WTC11 (cell line): ENCODE measurements at regions not wholly inside any gene's neighbourhood (a gene's known extent, or its start where the extent isn't known, plus 50 kb on each side); places are given as distances from the start of the nearest gene placed in this dataset.
A peak's percentile ranks its signal among the peaks of the same experiment; 100 is the strongest.

ENCODE experiments used
- ATAC-seq: fragments of 200-7000 bp; cut with Tn5 transposase; 2 replicates; pipeline ENCODE4 v1.10.0; 2021; ENCODE audit warnings: mild to moderate bottlenecking, moderate library complexity
- CTCF ChIA-PET: fragments of 300-600 bp; sonication (Branson Sonifier 250); formaldehyde crosslinking; loops from one replicate; lab custom pipeline; 2021; ENCODE audit warnings: antibody characterized with exemption; lab: Charles Lee
- POLR2A ChIA-PET: fragments of 350-600 bp; sonication (Branson Sonifier 250); formaldehyde crosslinking; loops from one replicate; lab custom pipeline; 2021; ENCODE audit warnings: antibody characterized with exemption; lab: Charles Lee
- DNase-seq: peaks from one replicate; pipeline ENCODE4 v3.0.0; 2021; ENCODE audit warnings: low spot score
- H3K27ac Mint-ChIP-seq: 2 replicates; pipeline ENCODE4 v1.8.0; 2021; ENCODE audit warnings: mixed read lengths
- H3K27me3 Mint-ChIP-seq: 2 replicates; pipeline ENCODE4 v1.8.0; 2021; ENCODE audit warnings: low read depth, mild to moderate bottlenecking, moderate library complexity, mixed read lengths
- H3K36me3 Mint-ChIP-seq: 2 replicates; pipeline ENCODE4 v1.8.0; 2021; ENCODE audit warnings: mixed read lengths
- H3K4me1 Mint-ChIP-seq: 2 replicates; pipeline ENCODE4 v1.8.0; 2022; ENCODE audit warnings: mixed read lengths
- H3K4me3 Mint-ChIP-seq: 2 replicates; pipeline ENCODE4 v1.8.0; 2021; ENCODE audit warnings: mild to moderate bottlenecking, moderate library complexity, mixed read lengths
- H3K9me3 Mint-ChIP-seq: 2 replicates; pipeline ENCODE4 v1.8.0; 2021; ENCODE audit warnings: mixed read lengths
- CBFB ChIP-seq: sonication (generic); formaldehyde crosslinking; IDR thresholded peaks from 2 replicates; pipeline ENCODE4 v1.8.1; 2022; ENCODE audit warnings: mild to moderate bottlenecking, low read depth, missing genetic modification reagents
- ESRRA ChIP-seq: sonication (generic); formaldehyde crosslinking; IDR thresholded peaks from 2 replicates; pipeline ENCODE4 v1.8.1; 2022; ENCODE audit warnings: mild to moderate bottlenecking, missing genetic modification reagents, borderline replicate concordance
- GABPB1 ChIP-seq: sonication (generic); formaldehyde crosslinking; IDR thresholded peaks from 2 replicates; pipeline ENCODE4 v1.8.1; 2023; ENCODE audit warnings: mild to moderate bottlenecking, missing genetic modification reagents
- GTF2I ChIP-seq: fragments of 250-450 bp; sonication (Bioruptor Pico); conservative IDR thresholded peaks from 2 replicates; pipeline ENCODE4 v1.4.0; 2021; ENCODE audit warnings: mild to moderate bottlenecking
- JUN ChIP-seq: sonication (generic); formaldehyde crosslinking; IDR thresholded peaks from 2 replicates; pipeline ENCODE4 v1.8.0; 2023; ENCODE audit warnings: mild to moderate bottlenecking, missing genetic modification reagents
- MYBL2 ChIP-seq: sonication (generic); formaldehyde crosslinking; IDR thresholded peaks from 2 replicates; pipeline ENCODE4 v1.8.1; 2023; ENCODE audit warnings: mild to moderate bottlenecking, moderate library complexity, missing genetic modification reagents
- RELA ChIP-seq: sonication (generic); formaldehyde crosslinking; IDR thresholded peaks from 2 replicates; pipeline ENCODE4 v1.8.1; 2022; ENCODE audit warnings: missing genetic modification reagents, mild to moderate bottlenecking, borderline replicate concordance
- SMAD3 ChIP-seq: sonication (generic); formaldehyde crosslinking; IDR thresholded peaks from 2 replicates; pipeline ENCODE4 v1.8.0; 2022; ENCODE audit warnings: missing genetic modification reagents, mild to moderate bottlenecking, borderline replicate concordance
- TP53 ChIP-seq: sonication (generic); formaldehyde crosslinking; IDR thresholded peaks from 2 replicates; pipeline ENCODE4 v1.8.1; 2023; ENCODE audit warnings: mild to moderate bottlenecking, missing genetic modification reagents
- ZNF121 ChIP-seq: sonication (generic); formaldehyde crosslinking; IDR thresholded peaks from 2 replicates; pipeline ENCODE4 v1.8.0; 2023; ENCODE audit warnings: missing genetic modification reagents
- ZNF219 ChIP-seq: sonication (generic); formaldehyde crosslinking; IDR thresholded peaks from 2 replicates; pipeline ENCODE4 v1.8.0; 2023; ENCODE audit warnings: missing genetic modification reagents, mild to moderate bottlenecking, borderline replicate concordance
- ZNF423 ChIP-seq: fragments of 250-450 bp; sonication (Bioruptor Pico); IDR thresholded peaks from 2 replicates; pipeline ENCODE4 v2.1.2; 2022; ENCODE audit warnings: mild to moderate bottlenecking, moderate library complexity
- TF ChIP-seq, protein P1 (sequence below): sonication (generic); formaldehyde crosslinking; IDR thresholded peaks from 2 replicates; pipeline ENCODE4 v1.8.0; 2022; ENCODE audit warnings: missing genetic modification reagents
- TF ChIP-seq, protein P2 (sequence below): sonication (generic); formaldehyde crosslinking; conservative IDR thresholded peaks from 2 replicates; pipeline ENCODE4 v1.8.1; 2023; ENCODE audit warnings: mild to moderate bottlenecking, low read depth, missing genetic modification reagents, moderate library complexity
- TF ChIP-seq, protein P3 (sequence below): sonication (generic); formaldehyde crosslinking; IDR thresholded peaks from 2 replicates; pipeline ENCODE4 v1.8.0; 2023; ENCODE audit warnings: missing genetic modification reagents, mild to moderate bottlenecking, borderline replicate concordance
- TF ChIP-seq, protein P4 (sequence below): sonication (generic); formaldehyde crosslinking; IDR thresholded peaks from 2 replicates; pipeline ENCODE4 v1.8.0; 2022; ENCODE audit warnings: mild to moderate bottlenecking, missing genetic modification reagents
- TF ChIP-seq, protein P5 (sequence below): sonication (generic); formaldehyde crosslinking; IDR thresholded peaks from 2 replicates; pipeline ENCODE4 v1.8.0; 2022; ENCODE audit warnings: mild to moderate bottlenecking, missing genetic modification reagents
- TF ChIP-seq, protein P6 (sequence below): sonication (generic); formaldehyde crosslinking; IDR thresholded peaks from 2 replicates; pipeline ENCODE4 v1.8.1; 2022; ENCODE audit warnings: missing genetic modification reagents, borderline replicate concordance
- TF ChIP-seq, protein P7 (sequence below): sonication (generic); formaldehyde crosslinking; IDR thresholded peaks from 2 replicates; pipeline ENCODE4 v1.8.1; 2022; ENCODE audit warnings: mild to moderate bottlenecking, moderate library complexity, missing genetic modification reagents

DNA sequence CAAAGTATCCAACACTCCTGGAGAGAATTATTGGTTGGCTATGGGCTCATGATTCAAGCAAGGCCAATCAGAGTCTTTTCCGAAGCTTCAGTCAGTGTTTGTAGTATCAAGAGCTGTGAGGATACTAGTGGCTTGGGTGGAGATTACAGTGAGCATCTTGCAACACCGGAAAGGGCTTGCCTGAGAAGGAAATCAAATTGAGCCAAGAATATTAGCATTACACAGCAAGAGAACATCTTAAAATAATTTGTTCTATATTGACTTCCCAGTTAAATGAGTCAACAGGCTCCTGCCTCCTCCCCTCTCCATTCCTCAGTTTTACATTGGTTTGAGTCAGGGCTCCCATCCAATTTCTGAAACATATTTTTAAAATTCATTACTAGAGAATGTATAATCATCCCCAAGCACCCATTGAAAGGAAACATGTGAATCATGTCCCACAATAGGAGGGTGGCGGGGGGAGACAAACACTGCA is 127.4 kb downstream of the ELAPOR2 start:
- Mint-ChIP-seq H3K9me3 (no peaks in the 10 kb centered on the region), H3K4me3 (no peak overlapping the region), H3K27me3 (no peaks in the 10 kb centered on the region), H3K27ac (no peak overlapping the region), H3K4me1 (peaks cover 5% of the 10 kb centered on the region; the same call in 1 of the 2 replicates), H3K36me3 (peaks cover 15% of the 10 kb centered on the region)
- no peak for TF ChIP-seq ZNF121 (CRISPR knock-in tag)
- TF ChIP-seq, protein P1, sequence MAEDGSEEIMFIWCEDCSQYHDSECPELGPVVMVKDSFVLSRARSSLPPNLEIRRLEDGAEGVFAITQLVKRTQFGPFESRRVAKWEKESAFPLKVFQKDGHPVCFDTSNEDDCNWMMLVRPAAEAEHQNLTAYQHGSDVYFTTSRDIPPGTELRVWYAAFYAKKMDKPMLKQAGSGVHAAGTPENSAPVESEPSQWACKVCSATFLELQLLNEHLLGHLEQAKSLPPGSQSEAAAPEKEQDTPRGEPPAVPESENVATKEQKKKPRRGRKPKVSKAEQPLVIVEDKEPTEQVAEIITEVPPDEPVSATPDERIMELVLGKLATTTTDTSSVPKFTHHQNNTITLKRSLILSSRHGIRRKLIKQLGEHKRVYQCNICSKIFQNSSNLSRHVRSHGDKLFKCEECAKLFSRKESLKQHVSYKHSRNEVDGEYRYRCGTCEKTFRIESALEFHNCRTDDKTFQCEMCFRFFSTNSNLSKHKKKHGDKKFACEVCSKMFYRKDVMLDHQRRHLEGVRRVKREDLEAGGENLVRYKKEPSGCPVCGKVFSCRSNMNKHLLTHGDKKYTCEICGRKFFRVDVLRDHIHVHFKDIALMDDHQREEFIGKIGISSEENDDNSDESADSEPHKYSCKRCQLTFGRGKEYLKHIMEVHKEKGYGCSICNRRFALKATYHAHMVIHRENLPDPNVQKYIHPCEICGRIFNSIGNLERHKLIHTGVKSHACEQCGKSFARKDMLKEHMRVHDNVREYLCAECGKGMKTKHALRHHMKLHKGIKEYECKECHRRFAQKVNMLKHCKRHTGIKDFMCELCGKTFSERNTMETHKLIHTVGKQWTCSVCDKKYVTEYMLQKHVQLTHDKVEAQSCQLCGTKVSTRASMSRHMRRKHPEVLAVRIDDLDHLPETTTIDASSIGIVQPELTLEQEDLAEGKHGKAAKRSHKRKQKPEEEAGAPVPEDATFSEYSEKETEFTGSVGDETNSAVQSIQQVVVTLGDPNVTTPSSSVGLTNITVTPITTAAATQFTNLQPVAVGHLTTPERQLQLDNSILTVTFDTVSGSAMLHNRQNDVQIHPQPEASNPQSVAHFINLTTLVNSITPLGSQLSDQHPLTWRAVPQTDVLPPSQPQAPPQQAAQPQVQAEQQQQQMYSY (CRISPR knock-in tag) = no peak
- DNase-seq (no peak), ATAC-seq (peak; percentile 86)
- ChIA-PET CTCF (interaction anchor here (0.6 to 1.4 kb wide), 3 partner anchors 34 to 217 kb away, joined by 3 to 6 read pairs (median 3); partner anchors contain the start of gene ELAPOR2), POLR2A (no interaction called here)

DNA sequence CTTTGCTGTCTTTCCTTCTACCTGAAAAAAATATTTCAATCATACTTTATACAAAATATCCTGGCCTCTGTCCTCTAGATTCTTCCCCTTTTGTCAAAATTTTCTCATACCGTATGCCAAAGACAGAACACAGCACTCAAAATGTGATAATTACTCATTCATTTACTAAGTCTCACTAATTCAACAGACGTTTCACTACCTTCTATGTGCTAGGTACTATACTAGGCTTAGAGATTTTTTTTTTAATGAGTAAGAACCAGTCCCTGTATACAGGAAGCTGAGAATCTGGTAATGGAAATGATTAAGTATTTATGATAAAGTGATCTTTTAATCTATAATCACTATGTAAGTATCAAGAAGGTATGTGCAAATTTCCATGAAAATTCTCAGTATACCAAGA is 128.0 kb downstream of the ELAPOR2 start:
- DNase-seq (no peak), ATAC-seq (no peak)
- H3K9me3 Mint-ChIP-seq = no peaks in the 10 kb centered on the region
- POLR2A ChIA-PET = no interaction called here
- TF ChIP-seq, protein P2, sequence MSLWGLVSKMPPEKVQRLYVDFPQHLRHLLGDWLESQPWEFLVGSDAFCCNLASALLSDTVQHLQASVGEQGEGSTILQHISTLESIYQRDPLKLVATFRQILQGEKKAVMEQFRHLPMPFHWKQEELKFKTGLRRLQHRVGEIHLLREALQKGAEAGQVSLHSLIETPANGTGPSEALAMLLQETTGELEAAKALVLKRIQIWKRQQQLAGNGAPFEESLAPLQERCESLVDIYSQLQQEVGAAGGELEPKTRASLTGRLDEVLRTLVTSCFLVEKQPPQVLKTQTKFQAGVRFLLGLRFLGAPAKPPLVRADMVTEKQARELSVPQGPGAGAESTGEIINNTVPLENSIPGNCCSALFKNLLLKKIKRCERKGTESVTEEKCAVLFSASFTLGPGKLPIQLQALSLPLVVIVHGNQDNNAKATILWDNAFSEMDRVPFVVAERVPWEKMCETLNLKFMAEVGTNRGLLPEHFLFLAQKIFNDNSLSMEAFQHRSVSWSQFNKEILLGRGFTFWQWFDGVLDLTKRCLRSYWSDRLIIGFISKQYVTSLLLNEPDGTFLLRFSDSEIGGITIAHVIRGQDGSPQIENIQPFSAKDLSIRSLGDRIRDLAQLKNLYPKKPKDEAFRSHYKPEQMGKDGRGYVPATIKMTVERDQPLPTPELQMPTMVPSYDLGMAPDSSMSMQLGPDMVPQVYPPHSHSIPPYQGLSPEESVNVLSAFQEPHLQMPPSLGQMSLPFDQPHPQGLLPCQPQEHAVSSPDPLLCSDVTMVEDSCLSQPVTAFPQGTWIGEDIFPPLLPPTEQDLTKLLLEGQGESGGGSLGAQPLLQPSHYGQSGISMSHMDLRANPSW (CRISPR knock-in tag) = no peak
- no peak for TF ChIP-seq ZNF219 (CRISPR knock-in tag)
- no peak for TF ChIP-seq SMAD3
- no peak for TF ChIP-seq CBFB (CRISPR knock-in tag)
- TF ChIP-seq, protein P3, sequence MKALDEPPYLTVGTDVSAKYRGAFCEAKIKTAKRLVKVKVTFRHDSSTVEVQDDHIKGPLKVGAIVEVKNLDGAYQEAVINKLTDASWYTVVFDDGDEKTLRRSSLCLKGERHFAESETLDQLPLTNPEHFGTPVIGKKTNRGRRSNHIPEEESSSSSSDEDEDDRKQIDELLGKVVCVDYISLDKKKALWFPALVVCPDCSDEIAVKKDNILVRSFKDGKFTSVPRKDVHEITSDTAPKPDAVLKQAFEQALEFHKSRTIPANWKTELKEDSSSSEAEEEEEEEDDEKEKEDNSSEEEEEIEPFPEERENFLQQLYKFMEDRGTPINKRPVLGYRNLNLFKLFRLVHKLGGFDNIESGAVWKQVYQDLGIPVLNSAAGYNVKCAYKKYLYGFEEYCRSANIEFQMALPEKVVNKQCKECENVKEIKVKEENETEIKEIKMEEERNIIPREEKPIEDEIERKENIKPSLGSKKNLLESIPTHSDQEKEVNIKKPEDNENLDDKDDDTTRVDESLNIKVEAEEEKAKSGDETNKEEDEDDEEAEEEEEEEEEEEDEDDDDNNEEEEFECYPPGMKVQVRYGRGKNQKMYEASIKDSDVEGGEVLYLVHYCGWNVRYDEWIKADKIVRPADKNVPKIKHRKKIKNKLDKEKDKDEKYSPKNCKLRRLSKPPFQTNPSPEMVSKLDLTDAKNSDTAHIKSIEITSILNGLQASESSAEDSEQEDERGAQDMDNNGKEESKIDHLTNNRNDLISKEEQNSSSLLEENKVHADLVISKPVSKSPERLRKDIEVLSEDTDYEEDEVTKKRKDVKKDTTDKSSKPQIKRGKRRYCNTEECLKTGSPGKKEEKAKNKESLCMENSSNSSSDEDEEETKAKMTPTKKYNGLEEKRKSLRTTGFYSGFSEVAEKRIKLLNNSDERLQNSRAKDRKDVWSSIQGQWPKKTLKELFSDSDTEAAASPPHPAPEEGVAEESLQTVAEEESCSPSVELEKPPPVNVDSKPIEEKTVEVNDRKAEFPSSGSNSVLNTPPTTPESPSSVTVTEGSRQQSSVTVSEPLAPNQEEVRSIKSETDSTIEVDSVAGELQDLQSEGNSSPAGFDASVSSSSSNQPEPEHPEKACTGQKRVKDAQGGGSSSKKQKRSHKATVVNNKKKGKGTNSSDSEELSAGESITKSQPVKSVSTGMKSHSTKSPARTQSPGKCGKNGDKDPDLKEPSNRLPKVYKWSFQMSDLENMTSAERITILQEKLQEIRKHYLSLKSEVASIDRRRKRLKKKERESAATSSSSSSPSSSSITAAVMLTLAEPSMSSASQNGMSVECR (CRISPR knock-in tag) = no peak
- no peak for TF ChIP-seq GABPB1 (CRISPR knock-in tag)
- TF ChIP-seq, protein P4, sequence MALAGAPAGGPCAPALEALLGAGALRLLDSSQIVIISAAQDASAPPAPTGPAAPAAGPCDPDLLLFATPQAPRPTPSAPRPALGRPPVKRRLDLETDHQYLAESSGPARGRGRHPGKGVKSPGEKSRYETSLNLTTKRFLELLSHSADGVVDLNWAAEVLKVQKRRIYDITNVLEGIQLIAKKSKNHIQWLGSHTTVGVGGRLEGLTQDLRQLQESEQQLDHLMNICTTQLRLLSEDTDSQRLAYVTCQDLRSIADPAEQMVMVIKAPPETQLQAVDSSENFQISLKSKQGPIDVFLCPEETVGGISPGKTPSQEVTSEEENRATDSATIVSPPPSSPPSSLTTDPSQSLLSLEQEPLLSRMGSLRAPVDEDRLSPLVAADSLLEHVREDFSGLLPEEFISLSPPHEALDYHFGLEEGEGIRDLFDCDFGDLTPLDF (CRISPR knock-in tag) = no peak
- TF ChIP-seq, protein P5, sequence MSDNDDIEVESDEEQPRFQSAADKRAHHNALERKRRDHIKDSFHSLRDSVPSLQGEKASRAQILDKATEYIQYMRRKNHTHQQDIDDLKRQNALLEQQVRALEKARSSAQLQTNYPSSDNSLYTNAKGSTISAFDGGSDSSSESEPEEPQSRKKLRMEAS (CRISPR knock-in tag) = no peak
- TF ChIP-seq, protein P6, sequence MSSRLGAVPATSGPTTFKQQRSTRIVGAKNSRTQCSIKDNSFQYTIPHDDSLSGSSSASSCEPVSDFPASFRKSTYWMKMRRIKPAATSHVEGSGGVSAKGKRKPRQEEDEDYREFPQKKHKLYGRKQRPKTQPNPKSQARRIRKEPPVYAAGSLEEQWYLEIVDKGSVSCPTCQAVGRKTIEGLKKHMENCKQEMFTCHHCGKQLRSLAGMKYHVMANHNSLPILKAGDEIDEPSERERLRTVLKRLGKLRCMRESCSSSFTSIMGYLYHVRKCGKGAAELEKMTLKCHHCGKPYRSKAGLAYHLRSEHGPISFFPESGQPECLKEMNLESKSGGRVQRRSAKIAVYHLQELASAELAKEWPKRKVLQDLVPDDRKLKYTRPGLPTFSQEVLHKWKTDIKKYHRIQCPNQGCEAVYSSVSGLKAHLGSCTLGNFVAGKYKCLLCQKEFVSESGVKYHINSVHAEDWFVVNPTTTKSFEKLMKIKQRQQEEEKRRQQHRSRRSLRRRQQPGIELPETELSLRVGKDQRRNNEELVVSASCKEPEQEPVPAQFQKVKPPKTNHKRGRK (CRISPR knock-in tag) = no peak
- no peak for TF ChIP-seq ESRRA
- no peak for TF ChIP-seq TP53 (CRISPR knock-in tag)
- no peak for TF ChIP-seq MYBL2 (CRISPR knock-in tag)
- TF ChIP-seq, protein P7, sequence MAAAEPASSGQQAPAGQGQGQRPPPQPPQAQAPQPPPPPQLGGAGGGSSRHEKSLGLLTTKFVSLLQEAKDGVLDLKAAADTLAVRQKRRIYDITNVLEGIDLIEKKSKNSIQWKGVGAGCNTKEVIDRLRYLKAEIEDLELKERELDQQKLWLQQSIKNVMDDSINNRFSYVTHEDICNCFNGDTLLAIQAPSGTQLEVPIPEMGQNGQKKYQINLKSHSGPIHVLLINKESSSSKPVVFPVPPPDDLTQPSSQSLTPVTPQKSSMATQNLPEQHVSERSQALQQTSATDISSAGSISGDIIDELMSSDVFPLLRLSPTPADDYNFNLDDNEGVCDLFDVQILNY = no peak
- TF ChIP-seq JUN = no peak
- no peak for TF ChIP-seq RELA
- no peak for TF ChIP-seq ZNF423 (CRISPR knock-in tag)
- TF ChIP-seq GTF2I = no peak
- H3K27ac Mint-ChIP-seq = no peak overlapping the region
- no peak overlapping the region for H3K4me3 Mint-ChIP-seq
- peaks cover 14% of the 10 kb centered on the region for H3K36me3 Mint-ChIP-seq
- H3K27me3 Mint-ChIP-seq = no peaks in the 10 kb centered on the region
- CTCF ChIA-PET = interaction anchor here (1.4 kb wide), 1 partner anchor 217 kb away, joined by 6 read pairs; no protein-coding TSS in a partner anchor
- peaks cover 5% of the 10 kb centered on the region; the same call in 1 of the 2 replicates for H3K4me1 Mint-ChIP-seq
